ENCODE measurements at regions not wholly inside any gene's neighbourhood (a gene's known extent, or its start where the extent isn't known, plus 50 kb on each side); places are given as distances from the start of the nearest gene placed in this dataset.

GRCh38 chr2:118492335-118492734, 355.1 kb downstream of the EN1 start:
- no peak for DNase-seq
- Histone ChIP-seq H3K4me1 (ENCODE audit: insufficient read depth) (no peaks in the 10 kb centered on the region), H3K27ac (no peak overlapping the region), H3K27me3 (no peaks in the 10 kb centered on the region), H3K9me3 (no peaks in the 10 kb centered on the region), H3K4me3 (no peak overlapping the region), H3K36me3 (no peaks in the 10 kb centered on the region)
- TF ChIP-seq POLR2A (IDR thresholded peaks at IDR 0.05): no peak
- no peak for TF ChIP-seq EP300 (IDR thresholded peaks at IDR 0.05)
- no peak for TF ChIP-seq CTCF (IDR thresholded peaks at IDR 0.05)
- intact Hi-C loops (cut with DNase I): no loop called here

DNA sequence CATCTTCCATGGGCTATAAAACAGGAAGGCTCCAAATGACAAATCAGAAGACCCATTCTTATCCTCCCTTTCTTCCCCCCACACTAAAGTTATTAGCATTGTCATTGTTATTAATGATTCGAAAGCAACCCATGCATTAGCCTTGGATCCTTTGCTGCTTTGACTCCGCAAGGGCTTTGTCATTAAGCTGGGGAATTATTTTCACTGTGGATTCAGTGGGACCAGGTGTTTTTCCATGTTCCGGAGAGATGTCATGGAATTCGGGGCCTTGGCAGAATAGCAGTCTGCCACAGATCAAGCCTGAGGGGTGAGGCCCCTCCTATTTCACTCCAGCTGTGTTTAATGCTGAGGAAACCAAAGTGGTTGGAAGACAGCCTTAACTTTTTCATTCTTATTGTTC, 357.1 kb downstream of the EN1 start:
- H3K27ac ChIP-seq: no peak overlapping the region
- WGBS, 3 donors: 25 to 40% (median 34%) methylated on average over 4 of the region's 4 CpGs
- H3K4me1 ChIP-seq (ENCODE audit: insufficient read depth): no peaks in the 10 kb centered on the region
- H3K27me3 ChIP-seq: no peaks in the 10 kb centered on the region
- TF ChIP-seq CTCF (IDR thresholded peaks at IDR 0.05): no peak
- no peak for TF ChIP-seq POLR2A (IDR thresholded peaks at IDR 0.05)
- no peak for TF ChIP-seq EP300 (IDR thresholded peaks at IDR 0.05)
- no peaks in the 10 kb centered on the region for H3K9me3 ChIP-seq
- H3K36me3 ChIP-seq: no peaks in the 10 kb centered on the region
- intact Hi-C loops (cut with DNase I): no loop called here
- DNase-seq: no peak
- no peak overlapping the region for H3K4me3 ChIP-seq

DNA sequence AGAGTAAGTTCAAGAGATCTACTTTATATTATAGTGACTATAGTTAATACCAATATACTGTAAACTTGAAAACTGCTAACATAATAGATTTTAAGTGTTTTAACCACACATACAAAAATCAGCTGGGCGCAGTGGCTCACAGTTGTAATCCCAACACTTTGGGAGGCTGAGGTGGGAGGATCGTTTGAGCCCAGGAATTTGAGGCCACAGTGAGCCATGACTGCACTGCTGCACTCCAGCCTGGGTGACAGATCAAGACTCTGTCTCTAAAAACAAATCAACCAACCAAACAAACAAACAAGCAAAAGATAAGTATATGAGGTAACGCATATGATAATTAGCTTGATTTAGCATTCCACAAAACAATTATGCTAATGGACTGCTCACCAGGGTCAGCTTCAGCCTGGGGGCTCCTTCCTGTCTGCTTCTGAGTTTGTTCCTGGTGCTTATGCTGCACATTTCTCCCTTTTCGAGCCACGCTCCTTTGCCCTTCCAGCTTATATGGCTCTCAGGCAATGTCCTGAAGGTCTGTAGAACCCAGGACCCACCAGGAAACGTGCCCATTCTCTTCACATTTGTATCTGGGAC, 357.6 kb downstream of the EN1 start:
- TF ChIP-seq EP300 (IDR thresholded peaks at IDR 0.05): no peak
- TF ChIP-seq CTCF (IDR thresholded peaks at IDR 0.05): no peak
- no peak for TF ChIP-seq POLR2A (IDR thresholded peaks at IDR 0.05)
- no peak for DNase-seq
- no peaks in the 10 kb centered on the region for H3K36me3 ChIP-seq
- H3K27me3 ChIP-seq: no peaks in the 10 kb centered on the region
- intact Hi-C loops (cut with DNase I): no loop called here
- no peak overlapping the region for H3K4me3 ChIP-seq
- no peaks in the 10 kb centered on the region for H3K9me3 ChIP-seq
- 61 to 74% (median 63%) methylated on average over 6 of the region's 6 CpGs for WGBS, 3 donors
- no peak overlapping the region for H3K27ac ChIP-seq
- H3K4me1 ChIP-seq (ENCODE audit: insufficient read depth): no peaks in the 10 kb centered on the region

- H3K4me3 ChIP-seq: no peak overlapping the region
- WGBS, 3 donors: 39 to 54% (median 50%) methylated on average over 1 of the region's 1 CpG
- intact Hi-C loops (cut with DNase I): no loop called here
- no peaks in the 10 kb centered on the region for H3K27me3 ChIP-seq
- no peak for DNase-seq
- no peaks in the 10 kb centered on the region for H3K36me3 ChIP-seq
- no peaks in the 10 kb centered on the region for H3K4me1 ChIP-seq (ENCODE audit: insufficient read depth)
- H3K9me3 ChIP-seq: no peaks in the 10 kb centered on the region
- TF ChIP-seq POLR2A (IDR thresholded peaks at IDR 0.05) (no peak), EP300 (IDR thresholded peaks at IDR 0.05) (no peak), CTCF (IDR thresholded peaks at IDR 0.05) (no peak)
- H3K27ac ChIP-seq: no peak overlapping the region
Observed at GRCh38 chr2:118481299-118481698, 366.1 kb downstream of the EN1 start.

Data from ovary (tissue), 7 donors.